NCI-H69 (cell line): ENCODE measurements at regions not wholly inside any gene's neighbourhood (a gene's known extent, or its start where the extent isn't known, plus 50 kb on each side); places are given as distances from the start of the nearest gene placed in this dataset.

ENCODE experiments used
- DNase-seq: peaks from one replicate; lab custom pipeline; 2025; lab: John Stamatoyannopoulos, UW

DNA sequence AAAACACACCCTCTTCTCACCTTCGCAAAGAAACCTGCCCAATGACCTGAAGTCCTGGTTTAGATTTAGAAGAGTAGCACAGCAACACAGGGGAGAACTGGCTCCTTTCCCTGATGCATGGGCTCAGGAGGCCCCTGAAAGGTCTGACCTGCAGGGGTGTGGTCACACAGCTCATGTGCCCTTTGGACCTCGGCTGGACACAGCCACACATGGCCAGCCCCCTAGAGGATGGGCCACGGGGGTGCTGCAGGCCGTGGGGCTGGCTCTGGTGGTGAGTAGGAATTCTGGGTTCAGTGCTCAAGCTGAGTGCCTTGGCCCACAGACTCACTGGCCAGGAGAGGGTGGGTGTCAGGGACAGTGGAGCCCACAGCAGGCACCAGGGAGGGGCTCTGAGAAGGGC is 118.5 kb upstream of the ADCY1 start:
- DNase-seq = no peak

DNA sequence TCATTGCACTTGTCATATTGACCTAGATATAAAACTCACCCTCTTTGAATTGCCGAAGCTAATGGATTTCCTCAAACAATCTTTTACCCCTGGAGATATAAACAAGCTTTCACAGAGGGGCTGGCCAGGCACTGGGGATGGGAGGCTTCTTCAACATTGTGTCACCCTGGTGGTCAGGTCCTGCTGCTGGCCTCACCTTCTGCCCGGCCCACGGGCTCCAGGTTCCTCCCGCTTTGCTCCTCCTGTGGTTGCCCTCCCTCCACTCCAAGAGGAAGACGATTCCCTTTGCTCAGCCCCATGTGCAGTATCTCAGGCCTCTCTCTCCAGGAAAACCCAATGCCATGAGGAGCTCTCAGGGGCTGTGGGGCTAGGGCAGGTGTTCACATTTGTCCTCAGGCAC is 118.1 kb upstream of the ADCY1 start:
- peak; percentile 23 for DNase-seq

GRCh38 chr7:45456747-45457524 is 117.2 kb upstream of the ADCY1 start:
- DNase-seq = peak; percentile 17

GRCh38 chr7:45457591-45457990 is 116.6 kb upstream of the ADCY1 start:
- peak; percentile 97 for DNase-seq

GRCh38 chr7:45459476-45459875 is 114.7 kb upstream of the ADCY1 start:
- peak; percentile 96 for DNase-seq

DNA sequence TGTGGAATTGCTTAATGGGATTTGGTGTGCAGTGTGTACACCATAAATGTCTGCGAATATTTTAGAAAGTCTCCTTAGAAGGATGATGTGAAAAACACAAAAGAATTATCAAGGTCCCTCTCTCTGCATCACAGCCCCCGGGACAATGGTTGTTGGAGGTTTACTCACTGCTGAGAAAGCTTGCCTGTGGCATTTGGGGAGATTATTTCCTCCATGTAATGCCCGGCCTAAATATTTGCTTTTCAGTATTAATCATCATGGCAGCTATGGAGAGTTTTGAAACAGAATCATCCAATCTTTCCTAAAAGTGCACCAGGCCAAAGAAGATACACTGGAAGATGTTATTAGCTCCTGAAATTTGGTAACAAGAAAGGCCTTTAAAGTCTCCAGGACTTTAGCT is 113.8 kb upstream of the ADCY1 start:
- DNase-seq = peak; percentile 43

- DNase-seq = no peak
These were observed 113.1 kb upstream of the ADCY1 start for GRCh38 chr7:45461026-45461425.

GRCh38 chr7:45469103-45469502 is 105.1 kb upstream of the ADCY1 start:
- DNase-seq = peak; percentile 86

- no peak for DNase-seq
These were observed 104.1 kb upstream of the ADCY1 start for GRCh38 chr7:45470031-45470430.

DNA sequence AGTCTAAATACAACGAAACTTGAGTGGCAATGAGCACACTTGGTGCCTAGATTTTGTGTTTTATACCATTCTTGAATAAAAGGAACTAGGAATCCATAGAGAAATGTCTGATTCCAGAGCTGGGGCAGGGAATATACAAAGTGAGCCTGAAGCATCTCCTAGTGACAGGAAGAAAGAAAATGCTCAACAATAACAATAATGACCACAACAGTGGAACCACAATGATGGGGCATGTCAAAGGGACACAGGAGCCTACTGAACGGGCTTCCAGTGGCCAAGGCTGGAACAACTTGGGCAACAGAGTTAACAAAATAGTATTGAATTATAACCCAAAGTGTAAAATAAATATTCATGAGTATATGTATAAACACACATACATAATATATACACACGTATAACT is 94.4 kb upstream of the ADCY1 start:
- DNase-seq = no peak

GRCh38 chr7:45482451-45482850 is 91.7 kb upstream of the ADCY1 start:
- DNase-seq = no peak

- peak; percentile 79 for DNase-seq
These were observed 90.1 kb upstream of the ADCY1 start for GRCh38 chr7:45484094-45484493.

DNA sequence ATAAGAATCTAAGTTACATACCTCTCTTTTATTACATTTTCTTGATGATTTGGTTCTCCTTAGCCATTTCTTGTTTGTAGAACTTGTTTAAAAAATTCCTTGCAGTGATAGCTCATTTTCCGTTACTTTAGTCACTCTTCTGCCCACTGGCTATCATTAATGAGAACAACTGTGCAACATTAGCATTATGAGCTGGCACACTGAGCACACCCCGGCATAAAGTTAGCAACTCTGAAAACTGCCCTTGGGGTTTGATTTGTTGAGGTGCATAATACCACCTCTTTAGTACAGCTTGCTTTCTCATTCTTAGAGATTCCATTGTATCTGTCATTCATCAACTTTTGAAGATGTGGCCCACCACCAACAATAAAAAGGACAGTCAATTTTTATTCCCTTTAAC is 87.6 kb upstream of the ADCY1 start:
- DNase-seq = no peak

DNA sequence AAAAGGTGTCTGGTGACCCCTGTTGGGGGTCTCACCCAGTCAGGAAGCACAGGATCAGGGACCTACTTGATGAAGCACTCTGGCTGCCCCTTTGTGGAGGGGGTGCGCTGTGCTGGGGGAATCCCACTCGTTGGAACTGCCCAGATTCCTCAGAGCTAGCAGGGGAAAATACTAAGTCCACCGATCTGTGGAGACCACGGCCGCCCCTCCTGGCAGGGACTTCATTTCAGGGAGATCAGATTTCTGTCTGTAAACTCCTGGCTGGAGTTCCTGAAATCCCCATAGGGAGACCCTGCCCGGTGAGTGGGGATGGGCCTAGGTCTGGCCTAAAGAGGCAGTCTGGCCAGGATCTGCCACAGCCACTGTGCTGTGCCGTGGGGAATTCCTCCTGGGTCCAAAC is 79.3 kb upstream of the ADCY1 start:
- no peak for DNase-seq

DNA sequence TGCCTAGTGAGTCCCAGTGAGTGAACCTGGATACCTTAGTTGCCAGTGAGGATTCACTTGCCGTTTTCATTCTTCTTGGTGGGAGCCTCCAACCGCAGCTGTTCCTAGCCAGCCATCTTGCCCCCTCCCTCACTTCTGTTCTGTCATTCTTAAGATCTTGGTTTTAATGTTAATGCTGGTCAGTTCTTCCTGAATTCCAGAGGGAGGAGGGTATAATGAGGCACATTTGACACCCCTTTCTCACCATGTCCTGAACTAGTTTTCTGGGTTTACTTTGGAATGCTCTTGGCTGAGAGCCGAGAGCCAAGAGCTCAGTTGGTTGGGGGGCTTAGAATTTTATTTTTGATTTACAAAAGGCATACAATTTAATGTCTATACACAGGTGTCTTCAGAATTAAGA is 78.5 kb upstream of the ADCY1 start:
- DNase-seq = no peak

DNA sequence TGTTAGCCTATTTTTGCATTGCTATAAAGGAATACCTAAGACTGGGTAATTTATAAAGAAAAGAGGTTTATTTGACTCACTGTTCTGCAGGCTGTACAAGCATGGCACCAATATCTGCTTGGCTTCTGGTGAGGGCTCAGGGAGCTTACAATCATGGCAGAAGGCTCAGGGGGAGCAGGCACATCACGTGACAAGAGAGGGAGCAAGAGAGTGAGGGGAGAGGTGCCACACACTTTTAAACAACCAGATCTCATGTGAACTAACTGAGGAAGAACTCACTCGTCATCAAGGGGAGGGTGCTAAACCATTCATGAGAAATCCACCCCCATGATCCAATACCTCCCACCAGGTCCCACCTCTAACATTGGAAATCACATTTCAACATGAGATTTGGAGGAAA is 73.9 kb upstream of the ADCY1 start:
- no peak for DNase-seq

DNA sequence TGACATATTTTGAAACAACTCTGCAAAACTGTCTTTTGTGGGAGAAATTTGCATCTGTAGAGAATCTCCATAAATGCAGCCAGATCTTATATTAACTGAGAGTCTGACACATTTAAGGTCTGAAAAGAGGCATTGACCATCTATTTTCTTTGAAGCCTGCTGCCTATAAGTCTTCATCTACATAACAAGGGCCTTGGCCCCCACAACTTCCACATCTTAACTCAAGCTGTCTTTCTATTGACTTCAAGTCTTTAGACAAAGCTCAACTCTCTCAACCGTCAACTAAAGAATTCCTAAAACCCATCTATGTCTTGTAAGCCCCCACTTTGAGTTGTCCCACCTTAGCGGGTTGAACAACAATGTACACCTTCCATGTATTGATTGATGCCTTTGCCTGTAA is 72.4 kb upstream of the ADCY1 start:
- no peak for DNase-seq

GRCh38 chr7:45506059-45506458 is 68.1 kb upstream of the ADCY1 start:
- DNase-seq = peak; percentile 20

GRCh38 chr7:45509222-45509621 is 64.9 kb upstream of the ADCY1 start:
- no peak for DNase-seq

- no peak for DNase-seq
These were observed 62.2 kb upstream of the ADCY1 start for GRCh38 chr7:45511721-45512597.

GRCh38 chr7:45514944-45515343 is 59.2 kb upstream of the ADCY1 start:
- DNase-seq = peak; percentile 17

DNA sequence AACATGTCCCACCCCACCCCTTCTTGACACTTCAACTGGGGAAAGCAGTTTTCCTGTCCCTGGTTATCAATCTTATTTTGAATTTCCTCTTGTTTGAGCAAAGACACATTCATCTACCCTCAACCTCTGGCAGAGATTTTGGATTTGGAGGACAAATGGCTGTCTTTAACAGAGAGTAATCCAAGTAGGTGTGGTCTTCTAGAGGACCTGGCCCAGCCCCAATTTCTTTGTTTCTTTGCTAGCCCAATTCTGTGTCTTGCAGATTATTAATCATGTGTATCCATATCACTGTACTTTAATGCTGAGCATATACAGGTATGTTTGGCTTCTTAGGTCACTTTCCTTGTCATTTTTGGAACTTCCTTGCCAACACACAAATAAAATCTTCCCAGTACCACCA is 58.8 kb upstream of the ADCY1 start:
- DNase-seq = peak; percentile 14
